ENCODE measurements at regions not wholly inside any gene's neighbourhood (a gene's known extent, or its start where the extent isn't known, plus 50 kb on each side); places are given as distances from the start of the nearest gene placed in this dataset.

DNA sequence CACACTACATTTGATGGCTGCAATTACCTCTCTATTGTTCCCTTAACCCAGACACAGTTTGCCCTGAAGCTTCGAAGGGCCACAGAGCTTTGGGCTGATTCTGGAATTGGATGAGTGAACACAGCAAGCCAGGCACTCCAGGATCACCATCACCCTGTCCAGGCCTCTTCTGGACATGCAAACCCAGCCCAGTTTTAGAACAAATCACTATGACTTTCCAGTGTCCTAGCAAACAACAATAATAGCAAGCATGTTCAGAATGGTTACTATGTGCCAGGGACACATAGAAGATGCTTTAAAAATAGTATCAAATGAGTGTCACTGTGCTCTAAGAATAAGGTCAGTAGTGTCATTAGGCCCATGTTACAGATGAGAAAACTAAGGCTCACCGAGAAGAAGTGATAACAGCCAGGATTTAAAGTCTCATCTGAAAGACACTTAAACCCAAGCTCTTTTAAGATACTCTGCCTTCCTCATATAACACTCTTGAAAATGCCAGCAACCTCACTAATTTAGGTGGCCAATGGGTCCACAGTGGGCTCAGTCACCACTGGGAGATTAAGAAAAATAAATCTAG is 191.7 kb upstream of the STK17B start:
- TF ChIP-seq CTCF (IDR thresholded peaks at IDR 0.05; ENCODE audit: low read length) (no peak), EZH2 (IDR thresholded peaks at IDR 0.05; ENCODE audit: borderline replicate concordance, low read length) (no peak)

Measured in OCI-LY1 (cell line).